Forelimb muscle (tissue), 1 donor: ENCODE measurements at regions not wholly inside any gene's neighbourhood (a gene's known extent, or its start where the extent isn't known, plus 50 kb on each side); places are given as distances from the start of the nearest gene placed in this dataset.
"Not testable (repeated sequence)": the region's sequence is repeated elsewhere in the genome, so short reads cannot be mapped to it uniquely, and the experiment has no call there.

Experiments used
- DNase-seq: peaks from one replicate; pipeline ENCODE4 v3.0.0-alpha.2; 2013; ENCODE audit warnings: low read depth

DNA sequence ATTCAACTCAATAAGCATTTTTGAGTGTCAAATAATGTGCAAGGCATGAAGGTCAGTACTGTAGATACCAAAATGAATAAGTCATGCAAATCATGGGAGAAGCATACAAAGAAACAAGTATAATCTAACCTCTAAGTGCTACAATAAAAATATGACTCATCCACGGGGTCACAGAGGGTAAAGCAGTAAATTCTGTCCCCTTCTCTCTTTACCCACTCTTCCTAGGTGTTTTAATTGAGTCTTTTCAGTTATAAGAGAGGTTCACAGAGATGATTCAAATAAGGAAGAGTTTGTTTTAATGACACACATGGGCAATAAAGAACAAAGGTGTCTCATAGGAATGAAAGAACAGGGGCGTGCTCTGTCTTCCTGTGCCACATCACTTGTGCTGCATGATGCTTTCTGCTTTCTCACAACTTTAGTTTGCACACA lies 71.5 kb upstream of the DAAM1 start:
- no peak for DNase-seq

DNA sequence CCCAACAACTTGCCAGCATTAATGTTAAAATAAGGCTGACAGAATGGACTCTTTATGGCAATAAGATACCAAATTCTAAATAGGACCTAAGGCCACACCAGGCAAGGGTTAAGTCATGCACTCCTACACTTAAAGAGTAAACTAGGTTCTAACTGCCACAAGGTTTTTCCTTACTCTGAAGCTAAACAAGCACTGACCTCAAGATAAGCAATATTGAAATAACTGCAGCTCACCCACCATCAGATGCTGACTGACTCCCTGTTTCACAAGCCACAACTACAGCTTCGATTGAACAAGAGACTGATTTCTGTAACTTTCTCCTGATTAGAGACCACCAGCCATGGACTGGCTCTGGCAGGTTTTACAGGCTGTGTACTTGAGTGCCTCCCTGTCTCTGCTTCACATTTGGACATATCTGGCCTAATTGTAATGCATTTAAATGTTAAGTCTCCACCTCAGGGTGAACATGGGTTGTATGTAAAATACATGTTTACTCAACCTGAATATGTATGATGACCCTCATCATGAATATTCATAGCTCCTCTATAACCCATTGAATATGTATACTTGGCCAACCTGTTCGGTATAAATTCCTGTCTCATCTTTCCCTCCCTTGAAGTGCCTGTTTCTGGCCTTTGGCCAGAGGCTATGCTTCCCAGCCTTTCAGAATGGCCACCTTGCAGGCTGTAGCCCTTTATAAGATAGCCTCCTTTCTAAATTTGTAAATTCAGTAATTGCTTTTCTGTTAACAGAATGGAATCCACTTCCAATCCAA lies 70.5 kb upstream of the DAAM1 start:
- no peak for DNase-seq

DNA sequence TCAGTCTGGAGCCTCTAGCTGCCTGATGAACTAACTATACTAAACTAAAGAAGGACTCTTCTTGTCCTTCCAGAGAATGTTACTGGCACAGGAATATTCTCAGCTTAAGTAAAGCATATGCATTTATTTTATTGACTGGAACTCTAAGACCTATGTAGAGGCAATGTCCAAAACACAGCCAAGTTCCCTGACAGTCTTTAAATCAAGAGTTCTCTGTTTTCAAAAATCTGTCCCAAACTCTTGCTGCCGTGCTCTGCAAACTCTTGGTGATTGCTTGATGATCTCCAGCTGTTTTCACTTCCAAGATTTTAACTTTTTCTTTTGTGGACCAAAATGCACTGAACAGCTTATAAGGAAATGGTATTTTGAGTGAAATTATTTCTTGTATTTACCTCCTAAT lies 67.5 kb upstream of the DAAM1 start:
- no peak for DNase-seq

DNA sequence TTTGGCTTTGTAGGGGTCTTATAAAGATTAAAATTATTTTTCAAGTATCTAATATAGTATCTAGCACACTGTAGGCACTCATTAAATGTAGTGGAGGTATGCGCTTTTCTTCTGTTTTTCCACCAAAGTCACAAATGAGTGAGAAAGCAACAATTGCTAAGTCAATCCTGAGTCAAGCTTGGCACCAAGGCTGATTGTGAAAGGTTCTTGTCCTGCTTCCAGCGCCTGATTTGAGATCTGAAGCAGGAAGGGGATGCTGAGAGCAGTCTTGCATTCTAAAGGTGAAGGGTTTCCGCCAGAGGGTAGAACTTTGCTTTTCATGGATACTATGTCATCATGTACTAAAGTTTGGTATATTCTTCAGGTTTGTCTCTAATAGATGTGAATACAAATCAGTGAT lies 64.9 kb upstream of the DAAM1 start:
- DNase-seq, result no peak

DNA sequence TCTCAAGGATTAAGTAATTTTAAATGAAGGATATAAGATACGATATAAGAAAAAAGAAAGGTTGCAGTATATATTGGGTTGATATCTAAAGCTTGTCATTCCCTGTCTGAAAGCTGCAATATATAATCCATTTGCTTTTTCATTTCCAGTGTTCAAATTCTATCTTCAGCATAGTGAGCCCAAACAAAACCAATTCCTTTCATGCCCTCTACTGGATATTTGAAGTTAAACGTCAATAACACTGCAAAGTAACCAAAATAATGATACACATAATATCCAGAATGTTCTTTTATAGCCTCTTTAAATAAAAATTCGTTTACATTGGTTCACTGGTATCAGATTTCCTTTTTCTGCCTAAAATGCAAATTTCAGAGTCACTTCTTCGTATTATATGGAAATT lies 64.5 kb upstream of the DAAM1 start:
- no peak for DNase-seq

DNA sequence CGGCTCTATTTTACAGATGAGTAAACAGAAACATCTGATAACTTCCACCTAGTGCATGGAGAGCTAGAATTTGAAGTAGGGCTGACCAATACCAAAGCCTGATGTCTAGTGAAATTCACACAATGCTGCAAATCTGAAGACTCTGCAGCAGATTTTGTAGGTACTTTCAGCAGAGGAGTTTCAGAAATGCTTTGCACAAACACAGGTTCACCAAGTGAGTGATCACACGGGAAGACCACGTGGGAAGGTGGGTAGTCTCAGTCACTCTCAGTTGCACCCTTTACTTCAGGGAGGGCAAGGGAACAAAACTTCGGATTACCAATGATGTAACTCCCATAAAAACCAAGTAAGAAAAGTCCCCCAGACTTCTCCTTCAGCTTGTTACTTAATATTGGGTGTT lies 63.3 kb upstream of the DAAM1 start:
- DNase-seq, result no peak

DNA sequence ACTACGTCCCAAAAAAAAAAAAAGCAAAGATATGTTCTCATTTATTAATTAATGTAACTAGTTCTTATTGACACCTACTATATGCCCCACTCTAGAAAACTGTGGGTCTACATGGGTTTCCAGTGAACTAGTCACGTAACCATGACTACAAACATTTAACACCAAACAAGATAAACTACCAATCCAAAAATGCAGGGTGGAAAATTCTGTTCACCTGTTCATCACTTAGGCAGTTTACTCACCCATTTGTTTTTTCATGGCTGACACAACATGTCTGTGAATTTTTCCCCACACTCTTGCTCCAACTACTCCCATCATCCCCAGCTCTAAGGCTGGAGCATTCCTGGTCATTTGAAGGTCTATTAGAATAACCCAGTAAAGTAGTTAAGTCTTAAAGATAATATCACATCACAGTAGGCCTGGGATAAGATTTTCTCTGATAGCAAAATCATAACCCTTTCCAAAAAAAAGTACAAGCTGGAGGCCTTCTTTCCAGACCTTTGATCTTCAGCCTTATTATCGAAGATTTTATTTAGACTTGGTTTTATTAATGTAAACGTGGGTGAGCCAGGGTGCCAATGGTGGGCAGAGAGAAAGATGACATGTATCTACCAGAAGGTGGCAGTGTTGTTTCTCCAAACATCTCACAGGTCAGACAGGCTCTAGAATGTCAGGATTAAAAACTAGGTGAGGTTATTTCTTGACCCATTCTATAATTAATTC lies 61.6 kb upstream of the DAAM1 start:
- no peak for DNase-seq

DNA sequence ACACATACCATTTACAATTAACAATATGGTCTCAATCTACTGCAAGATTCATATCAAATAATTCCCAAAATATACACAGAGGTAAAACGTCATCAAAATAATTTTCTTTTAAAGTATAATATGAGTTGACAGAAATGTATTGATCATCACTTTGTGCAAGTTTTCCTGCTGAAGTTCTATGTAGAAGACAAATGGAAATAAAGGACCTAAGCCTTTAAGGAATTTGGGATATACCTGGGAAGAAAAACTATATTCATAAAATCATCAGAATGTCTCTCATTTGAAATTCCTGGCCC lies 61.1 kb upstream of the DAAM1 start:
- DNase-seq, result no peak

DNA sequence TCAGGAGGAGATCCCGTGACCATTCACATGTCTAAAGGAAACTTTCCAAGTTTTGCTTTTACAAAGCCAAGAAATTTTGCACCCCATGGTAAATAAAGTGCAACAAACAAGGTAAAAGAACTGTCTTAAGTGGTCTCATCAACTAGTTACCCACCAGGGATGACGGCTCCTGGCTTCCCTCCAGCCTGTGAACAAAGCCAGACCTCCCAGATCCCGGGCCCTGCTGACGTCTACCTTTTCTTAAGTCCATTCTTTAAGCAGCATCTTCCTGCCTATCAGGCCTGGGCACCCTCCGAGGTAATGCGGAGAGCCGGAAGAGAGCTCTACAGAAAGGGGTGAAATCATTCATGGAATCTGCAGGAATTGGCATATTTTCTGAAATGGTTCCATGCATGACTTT lies 58.0 kb upstream of the DAAM1 start:
- no peak for DNase-seq

DNA sequence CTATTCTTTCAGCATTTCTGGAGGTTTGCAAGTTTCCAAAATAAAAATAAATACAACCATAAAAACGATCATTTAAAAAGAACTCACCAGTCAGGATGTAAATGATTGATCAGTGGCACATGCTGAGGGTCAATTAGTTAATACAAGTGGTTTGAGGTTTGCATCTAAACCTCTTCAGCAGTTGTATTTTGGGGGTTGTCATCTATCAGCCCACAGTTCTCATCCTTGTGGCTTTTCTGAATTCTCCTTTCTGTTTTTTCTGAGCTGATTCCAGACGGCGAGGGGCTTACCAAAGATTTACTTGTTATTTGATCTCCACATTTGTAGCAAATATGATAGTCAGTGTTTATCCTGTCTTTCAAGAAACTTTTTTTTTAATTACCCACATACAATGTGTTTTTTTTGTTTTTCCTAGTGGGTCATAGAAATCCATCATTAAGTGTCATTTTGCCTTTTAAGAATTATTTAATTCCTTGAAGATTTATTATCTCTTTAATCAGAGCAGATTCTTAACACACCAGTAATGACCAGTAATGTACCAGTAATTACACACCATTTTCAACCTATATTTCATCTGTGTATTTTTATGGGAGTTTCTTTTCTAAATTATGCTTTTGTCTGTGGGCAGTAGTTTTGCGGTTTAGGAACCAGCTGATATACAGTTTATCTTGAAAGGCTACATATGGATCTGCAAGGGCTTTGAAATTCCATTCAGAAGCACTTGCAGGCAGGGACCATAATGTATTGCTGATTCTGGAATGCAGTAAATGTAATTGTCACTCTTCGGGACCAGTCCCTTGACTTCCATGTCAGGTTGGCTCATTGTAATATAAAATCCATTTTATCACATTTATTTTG lies 56.3 kb upstream of the DAAM1 start:
- DNase-seq, result no peak

DNA sequence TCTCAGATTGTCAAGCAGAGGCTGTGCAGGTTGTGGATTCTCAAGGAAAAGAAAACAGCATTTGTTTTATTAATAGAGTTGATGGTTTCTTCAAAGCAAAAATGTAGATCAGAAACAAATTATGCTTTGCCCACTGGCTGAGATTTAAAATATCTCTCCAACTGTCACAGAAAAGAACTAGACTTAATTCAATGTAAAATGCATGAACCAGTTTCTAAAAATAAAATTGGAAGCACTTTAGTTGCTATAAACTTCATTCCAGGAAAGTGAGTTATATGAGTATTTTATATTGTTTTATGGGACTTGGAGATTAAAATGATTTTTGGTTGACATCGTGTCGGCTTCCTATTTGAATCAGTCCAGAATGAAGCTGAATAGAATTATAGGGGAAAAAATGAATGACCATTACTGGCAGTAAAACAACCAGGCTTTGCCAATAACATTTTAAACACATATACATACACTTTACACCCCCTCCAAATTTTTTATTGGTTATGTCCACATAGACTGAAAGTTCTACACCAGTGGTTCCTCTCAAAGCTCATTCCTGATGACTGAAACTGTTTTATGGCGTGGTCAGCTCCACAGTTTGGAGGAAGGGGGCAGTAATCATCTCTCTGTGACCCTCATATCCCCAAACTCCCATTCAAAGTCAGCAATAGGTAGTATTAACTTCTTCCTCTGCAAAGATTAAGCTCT lies 55.5 kb upstream of the DAAM1 start:
- DNase-seq, result no peak

DNA sequence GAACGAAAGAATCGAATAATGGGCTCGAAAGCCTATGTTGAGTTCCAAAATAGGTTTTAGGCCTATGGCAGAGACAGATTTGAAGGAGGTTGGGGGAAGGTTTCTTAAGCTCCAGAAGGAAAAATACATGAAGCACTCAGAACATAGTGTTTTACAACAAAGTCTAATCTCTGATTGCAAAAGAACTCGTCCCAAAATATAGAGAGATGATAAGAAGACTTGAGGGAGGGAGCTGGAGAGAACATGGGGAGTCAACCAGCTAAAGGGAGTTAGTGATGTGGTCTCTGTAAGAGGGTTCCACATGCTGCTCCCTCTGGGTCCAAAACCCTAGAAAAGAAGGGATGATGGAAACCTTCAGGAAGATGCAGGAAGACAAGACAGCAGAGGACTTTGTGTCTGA lies 54.8 kb upstream of the DAAM1 start:
- DNase-seq, result no peak

DNA sequence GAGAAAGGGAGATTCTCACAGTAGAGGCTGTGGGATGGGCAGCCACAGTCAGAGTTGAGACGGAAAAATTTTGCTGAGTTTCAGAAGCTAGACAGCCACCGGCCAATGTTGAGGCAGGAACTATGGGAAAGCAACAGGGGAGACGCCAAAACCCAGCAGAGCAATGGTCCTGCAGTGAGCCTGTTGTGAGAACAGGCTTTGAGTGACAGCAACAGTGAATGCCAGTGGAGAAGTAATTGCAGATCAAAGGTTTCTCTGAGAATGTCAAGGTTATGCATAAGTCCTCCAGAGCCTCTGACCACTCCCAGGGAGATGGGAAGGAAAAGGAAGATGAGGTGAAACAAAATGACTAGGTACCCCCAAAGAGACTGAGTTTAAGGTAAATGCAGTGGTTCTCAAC lies 54.2 kb upstream of the DAAM1 start:
- DNase-seq, result no peak

DNA sequence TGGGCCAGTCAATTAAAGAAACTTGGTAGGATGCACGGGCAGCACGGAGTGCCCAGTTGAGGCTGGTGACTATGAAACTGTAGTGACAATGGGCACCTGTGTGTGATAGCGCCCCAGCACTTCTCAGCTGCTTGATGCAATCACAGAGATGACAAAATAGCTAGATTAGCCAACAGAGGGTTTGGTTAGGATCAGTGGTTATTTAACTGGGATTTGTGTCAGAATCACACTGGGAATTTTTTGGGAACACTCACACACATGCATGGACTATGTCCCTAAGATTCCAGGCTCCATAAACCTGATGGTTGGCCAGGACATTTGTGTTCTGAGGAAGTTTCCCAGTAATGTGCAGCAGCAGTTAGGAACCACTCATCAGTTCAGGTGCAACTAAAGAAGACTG lies 51.2 kb upstream of the DAAM1 start:
- no peak for DNase-seq

DNA sequence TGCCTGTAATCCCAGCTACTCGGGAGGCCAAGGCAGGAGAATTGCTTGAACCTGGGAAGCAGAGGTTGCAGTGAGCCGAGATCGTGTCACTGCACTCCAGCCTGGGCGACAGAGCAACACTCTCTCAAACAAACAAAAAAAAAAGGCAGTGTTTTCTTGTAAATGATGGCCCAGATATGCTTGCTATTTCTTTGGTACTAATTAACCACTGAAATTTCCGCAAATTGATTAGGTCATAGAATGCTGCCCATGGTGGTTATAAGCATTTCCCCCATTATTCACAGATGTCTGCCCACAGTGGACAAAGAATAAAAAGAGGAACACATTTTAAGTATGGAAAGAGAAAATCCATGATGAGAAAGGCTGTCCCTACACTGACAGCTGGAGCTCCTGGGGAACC lies 49.9 kb upstream of the DAAM1 start:
- not testable (repeated sequence) for DNase-seq
